ENCODE measurements at regions not wholly inside any gene's neighbourhood (a gene's known extent, or its start where the extent isn't known, plus 50 kb on each side); places are given as distances from the start of the nearest gene placed in this dataset.

DNA sequence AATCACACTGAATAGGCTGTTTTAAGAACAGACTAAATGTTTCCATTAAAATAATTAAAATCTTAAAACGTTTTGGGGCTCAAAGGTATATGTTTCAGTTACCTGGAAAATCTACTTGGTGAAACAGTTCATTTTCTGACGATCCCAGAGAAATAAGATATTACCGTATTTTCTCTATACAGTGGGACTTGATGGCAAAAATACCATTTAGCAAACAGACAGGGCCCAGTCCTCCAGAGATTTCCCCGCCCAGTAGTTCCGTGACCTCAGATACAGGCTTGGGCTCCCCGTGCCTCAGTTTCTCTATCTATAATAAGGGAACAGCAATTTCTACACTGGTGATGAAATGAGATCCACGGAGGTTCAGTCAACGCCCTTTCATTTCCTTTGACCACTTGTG lies 304.4 kb downstream of the VRK1 start:
- TF ChIP-seq, protein P1, sequence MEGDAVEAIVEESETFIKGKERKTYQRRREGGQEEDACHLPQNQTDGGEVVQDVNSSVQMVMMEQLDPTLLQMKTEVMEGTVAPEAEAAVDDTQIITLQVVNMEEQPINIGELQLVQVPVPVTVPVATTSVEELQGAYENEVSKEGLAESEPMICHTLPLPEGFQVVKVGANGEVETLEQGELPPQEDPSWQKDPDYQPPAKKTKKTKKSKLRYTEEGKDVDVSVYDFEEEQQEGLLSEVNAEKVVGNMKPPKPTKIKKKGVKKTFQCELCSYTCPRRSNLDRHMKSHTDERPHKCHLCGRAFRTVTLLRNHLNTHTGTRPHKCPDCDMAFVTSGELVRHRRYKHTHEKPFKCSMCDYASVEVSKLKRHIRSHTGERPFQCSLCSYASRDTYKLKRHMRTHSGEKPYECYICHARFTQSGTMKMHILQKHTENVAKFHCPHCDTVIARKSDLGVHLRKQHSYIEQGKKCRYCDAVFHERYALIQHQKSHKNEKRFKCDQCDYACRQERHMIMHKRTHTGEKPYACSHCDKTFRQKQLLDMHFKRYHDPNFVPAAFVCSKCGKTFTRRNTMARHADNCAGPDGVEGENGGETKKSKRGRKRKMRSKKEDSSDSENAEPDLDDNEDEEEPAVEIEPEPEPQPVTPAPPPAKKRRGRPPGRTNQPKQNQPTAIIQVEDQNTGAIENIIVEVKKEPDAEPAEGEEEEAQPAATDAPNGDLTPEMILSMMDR (conservative IDR thresholded peaks at IDR 0.05) = no peak
- H3K27ac ChIP-seq = no peak overlapping the region

DNA sequence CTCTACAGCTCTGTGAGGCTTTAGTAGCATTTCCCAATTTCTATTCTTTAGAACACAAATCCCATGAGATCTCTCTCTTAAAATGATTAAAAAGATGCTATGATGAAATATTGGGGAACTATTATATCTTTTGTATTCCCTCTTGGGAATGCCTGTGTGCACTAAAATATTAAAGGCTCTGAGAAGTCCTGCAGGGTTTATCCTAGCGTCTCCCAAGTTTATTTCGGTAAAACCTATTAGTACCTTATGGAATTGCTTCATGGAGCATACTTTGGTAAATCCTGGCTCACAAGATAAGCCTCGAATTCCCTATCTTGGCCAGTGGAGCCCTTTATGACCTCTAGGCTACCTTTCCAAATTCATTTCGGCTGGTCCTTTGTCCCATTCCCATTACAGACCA lies 306.8 kb downstream of the VRK1 start:
- H3K27ac ChIP-seq = no peak overlapping the region
- TF ChIP-seq, protein P1 (conservative IDR thresholded peaks at IDR 0.05) = no peak

DNA sequence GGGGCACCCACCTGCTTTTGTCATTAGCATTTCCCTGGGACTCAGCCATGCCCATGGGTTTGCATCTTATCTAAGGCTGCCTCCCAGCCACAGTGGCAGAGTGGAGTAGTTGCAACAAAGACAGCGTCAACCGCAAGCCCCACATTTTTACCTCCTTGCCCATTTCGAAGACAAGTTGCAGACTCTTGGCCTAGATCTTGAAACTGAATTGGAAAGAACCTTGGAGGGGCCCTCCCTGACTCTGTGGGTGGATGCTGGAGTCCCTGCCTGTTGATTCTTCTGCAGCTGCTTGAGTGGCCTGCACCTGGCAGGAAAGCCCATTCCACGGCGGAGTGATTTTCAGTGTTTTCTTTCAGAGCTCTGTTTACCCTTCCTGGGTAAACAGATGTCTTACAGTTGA lies 309.0 kb downstream of the VRK1 start:
- TF ChIP-seq, protein P1 (conservative IDR thresholded peaks at IDR 0.05) = no peak
- no peak overlapping the region for H3K27ac ChIP-seq

DNA sequence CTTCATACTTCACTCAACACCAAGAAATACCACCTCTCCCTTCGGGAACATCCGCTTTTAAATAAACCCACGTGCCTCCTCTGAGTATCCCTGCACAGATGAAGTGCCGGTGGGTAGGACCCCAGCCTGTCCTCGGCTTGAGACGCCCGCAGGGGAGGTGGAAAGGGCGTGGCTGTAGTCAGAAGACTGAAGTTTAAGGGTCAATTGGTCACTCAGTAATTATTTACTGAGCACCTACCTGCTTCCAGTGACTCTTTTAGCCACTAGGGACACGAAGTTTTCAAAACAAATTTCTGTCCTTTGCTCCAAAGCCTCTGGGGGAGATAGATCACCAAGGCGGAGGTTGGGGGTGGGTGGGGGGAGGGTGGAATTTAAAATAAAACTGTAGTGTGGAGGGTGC lies 309.4 kb downstream of the VRK1 start:
- TF ChIP-seq, protein P1 (conservative IDR thresholded peaks at IDR 0.05) = no peak
- no peak overlapping the region for H3K27ac ChIP-seq

DNA sequence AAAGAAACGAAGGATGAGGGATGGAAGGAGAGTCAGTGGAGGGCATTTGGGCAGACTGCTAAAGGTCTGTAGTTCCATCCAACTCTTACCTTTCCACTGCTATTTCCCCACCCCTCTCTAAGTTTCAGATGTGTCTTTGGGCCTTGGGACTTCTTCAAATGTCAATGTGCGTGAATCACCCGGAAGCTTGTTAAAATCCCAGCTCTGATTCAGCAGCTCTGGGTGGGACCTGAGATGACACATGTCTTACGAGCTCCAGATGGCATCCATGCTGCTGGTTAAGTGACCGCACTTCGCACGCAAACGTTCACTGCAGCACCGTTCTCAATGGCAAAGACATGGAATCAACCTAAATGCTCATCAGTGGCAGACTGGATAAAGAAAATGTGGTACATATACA lies 309.9 kb downstream of the VRK1 start:
- no peak overlapping the region for H3K27ac ChIP-seq
- TF ChIP-seq, protein P1 (conservative IDR thresholded peaks at IDR 0.05) = no peak

DNA sequence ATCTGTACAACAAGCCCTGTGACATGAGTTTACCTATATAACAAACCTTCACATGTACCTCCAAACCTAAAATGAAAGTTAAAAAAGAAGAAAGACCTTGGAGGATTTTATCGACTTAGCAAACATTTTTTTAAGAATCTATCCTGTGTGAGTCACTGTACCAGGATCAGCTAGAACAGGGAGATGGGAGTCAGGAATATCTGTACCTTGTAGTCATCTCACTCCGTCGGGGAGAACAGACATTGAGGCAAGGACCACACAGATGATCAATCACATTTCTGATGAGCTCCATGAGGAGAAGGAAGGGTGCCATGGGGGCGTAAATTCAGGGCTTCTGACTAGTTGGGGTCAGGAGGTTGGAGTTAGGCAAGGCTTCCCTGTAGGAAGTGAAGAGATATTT lies 310.6 kb downstream of the VRK1 start:
- TF ChIP-seq, protein P1 (conservative IDR thresholded peaks at IDR 0.05) = no peak
- no peak overlapping the region for H3K27ac ChIP-seq

DNA sequence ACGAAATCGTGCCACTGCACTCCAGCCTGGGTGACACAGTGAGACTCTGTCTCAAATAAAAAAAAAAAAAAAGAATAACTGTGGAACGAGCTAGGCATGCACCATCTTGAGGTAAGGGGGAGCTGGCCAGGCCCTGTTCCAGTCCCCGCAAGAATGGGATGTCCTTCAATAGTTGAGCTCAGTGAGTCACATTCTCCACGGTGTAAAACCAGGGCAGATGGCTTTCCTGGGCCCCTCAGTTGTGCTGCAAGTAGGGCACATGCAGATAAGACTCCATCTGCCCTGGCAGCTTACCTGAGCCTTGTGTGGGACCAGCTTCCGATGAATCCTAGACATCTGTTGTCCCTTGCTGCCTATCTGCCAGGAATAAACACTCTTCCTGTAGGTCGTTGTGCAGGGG lies 312.1 kb downstream of the VRK1 start:
- TF ChIP-seq, protein P1 (conservative IDR thresholded peaks at IDR 0.05) = no peak
- no peak overlapping the region for H3K27ac ChIP-seq

DNA sequence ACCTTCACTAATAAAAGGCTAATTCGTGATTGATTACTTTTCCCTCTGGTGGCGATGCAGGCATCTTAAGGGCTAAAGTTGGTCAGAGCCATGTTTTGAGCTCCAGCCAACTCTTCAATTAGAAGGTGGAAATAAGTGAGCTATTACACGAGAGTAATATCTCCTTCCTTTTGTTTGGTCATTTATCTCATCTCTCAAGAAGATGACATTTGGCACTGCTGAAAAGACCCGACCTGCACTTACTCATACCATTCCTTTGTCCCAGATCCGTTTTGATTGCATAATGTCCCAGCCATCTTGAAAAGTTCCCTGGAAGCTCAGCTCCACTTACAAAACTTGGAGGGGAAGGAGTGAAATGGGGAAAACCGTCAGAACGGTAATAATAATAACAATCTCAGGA lies 316.2 kb downstream of the VRK1 start:
- H3K27ac ChIP-seq = no peak overlapping the region
- TF ChIP-seq, protein P1 (conservative IDR thresholded peaks at IDR 0.05) = no peak
